B cell (primary cell): ENCODE measurements at regions not wholly inside any gene's neighbourhood (a gene's known extent, or its start where the extent isn't known, plus 50 kb on each side); places are given as distances from the start of the nearest gene placed in this dataset.

ENCODE experiments used
- ATAC-seq: fragments of 200-7000 bp; cut with Tn5 transposase; one replicate; pipeline ENCODE4 v1.10.0; 2021; ENCODE audit warnings: low read depth, mild to moderate bottlenecking, moderate number of reproducible peaks, moderate library complexity
- CTCF ChIA-PET: fragments of 350-600 bp; sonication (Branson Sonifier 250); formaldehyde crosslinking; loops from one replicate; lab custom pipeline; 2021; ENCODE audit warnings: antibody characterized with exemption, inconsistent platforms; lab: Charles Lee
- POLR2A ChIA-PET: fragments of 350-600 bp; sonication (Branson Sonifier 250); formaldehyde crosslinking; loops from one replicate; lab custom pipeline; 2021; ENCODE audit warnings: antibody characterized with exemption; lab: Charles Lee
- DNase-seq: peaks from one replicate; pipeline ENCODE4 v3.0.0; 2013
- H2AFZ ChIP-seq: 2 replicates; pipeline ENCODE4 v1.6.1; 2012; ENCODE audit warnings: mild to moderate bottlenecking, low read depth, low read length; ENCODE audit not compliant: insufficient read depth, poor library complexity, severe bottlenecking
- H3K27ac ChIP-seq, 2 donors: 1 replicate in 1 of 2; 2 replicates in 1 of 2; pipeline ENCODE4 v1.5.1; 2012 to 2013; ENCODE audit warnings: low read length in 2 of 2, mild to moderate bottlenecking in 2 of 2, moderate library complexity in 1 of 2
- H3K27me3 ChIP-seq, 4 experiments: fragments of 200-600 bp in 1 of 4; sonication (generic) in 1 of 4; replicated peaks in 1 of 4; 1 replicate in 2 of 4; 2 replicates in 2 of 4; pipeline versions ENCODE4 v1.6.1 to v1.7.0; 2013 to 2016; ENCODE audit warnings: low read length in 3 of 4, mild to moderate bottlenecking in 2 of 4, mixed read lengths in 1 of 4, moderate library complexity in 1 of 4; ENCODE audit not compliant: insufficient read depth in 4 of 4, control insufficient read depth in 3 of 4; ENCODE audit errors: control extremely low read depth in 1 of 4
- H3K36me3 ChIP-seq, 2 experiments: replicated peaks in 1 of 2; 1 replicate in 1 of 2; 2 replicates in 1 of 2; pipeline versions ENCODE4 v1.6.1 to v1.7.1; 2013; ENCODE audit warnings: low read length in 1 of 2; ENCODE audit not compliant: insufficient read depth in 2 of 2, control insufficient read depth in 1 of 2; ENCODE audit errors: control extremely low read depth in 1 of 2, extremely low read depth in 1 of 2
- H3K4me1 ChIP-seq, 2 donors: fragments of 200-600 bp in 1 of 2; sonication (generic) in 1 of 2; 1 replicate in 1 of 2; 2 replicates in 1 of 2; pipeline versions ENCODE4 v1.5.1 to v1.6.1; 2013 to 2017; ENCODE audit warnings: low read length in 2 of 2; ENCODE audit not compliant: control insufficient read depth in 2 of 2, insufficient read depth in 2 of 2
- H3K4me2 ChIP-seq: replicated peaks from 2 replicates; pipeline ENCODE3; 2012; ENCODE audit warnings: mild to moderate bottlenecking, low read depth, low read length; ENCODE audit not compliant: poor library complexity, severe bottlenecking
- H3K4me3 ChIP-seq, 5 experiments: fragments of 200-600 bp in 1 of 5; sonication (generic) in 1 of 5; 1 replicate in 3 of 5; 2 replicates in 2 of 5; pipeline versions ENCODE4 v1.5.1 to v1.7.0; 2011 to 2016; ENCODE audit warnings: low read length in 4 of 5, mild to moderate bottlenecking in 4 of 5, low read depth in 2 of 5, control low read depth in 1 of 5, moderate library complexity in 1 of 5; ENCODE audit not compliant: insufficient read depth in 1 of 5; ENCODE audit errors: control extremely low read depth in 1 of 5, extremely low read depth in 1 of 5
- H3K79me2 ChIP-seq: fragments of 200-600 bp; sonication (generic); one replicate; pipeline ENCODE4 v1.6.0; 2016; ENCODE audit warnings: low read length; ENCODE audit not compliant: control insufficient read depth, insufficient read depth
- H3K9ac ChIP-seq: fragments of 200-600 bp; sonication (generic); 2 replicates; pipeline ENCODE4 v1.6.1; 2017; ENCODE audit warnings: mild to moderate bottlenecking, low read length, moderate library complexity
- H3K9me3 ChIP-seq, 3 donors: one replicate each; pipeline versions ENCODE4 v1.6.1 to v1.7.1; 2013; ENCODE audit warnings: low read length in 2 of 3; ENCODE audit not compliant: control insufficient read depth in 2 of 3, insufficient read depth in 1 of 3; ENCODE audit errors: control extremely low read depth in 1 of 3
- H4K20me1 ChIP-seq: 2 replicates; pipeline ENCODE4 v1.6.0; 2012; ENCODE audit warnings: mild to moderate bottlenecking, low read length; ENCODE audit not compliant: insufficient read depth, control insufficient read depth, poor library complexity, severe bottlenecking
- H3K27ac Mint-ChIP-seq: one replicate; pipeline ENCODE4 v1.8.0; 2021; ENCODE audit warnings: mixed read lengths
- H3K27me3 Mint-ChIP-seq: one replicate; pipeline ENCODE4 v1.8.0; 2021; ENCODE audit warnings: mixed read lengths
- H3K4me1 Mint-ChIP-seq: one replicate; pipeline ENCODE4 v1.8.0; 2021; ENCODE audit warnings: mixed read lengths
- H3K4me3 Mint-ChIP-seq: one replicate; pipeline ENCODE4 v1.8.0; 2021; ENCODE audit warnings: mixed read lengths
- H3K9me3 Mint-ChIP-seq: one replicate; pipeline ENCODE4 v1.8.0; 2022; ENCODE audit warnings: mixed read lengths; ENCODE audit not compliant: insufficient read depth
- EZH2 ChIP-seq: IDR thresholded peaks from 2 replicates; pipeline ENCODE4 v1.6.1; 2012; ENCODE audit warnings: borderline replicate concordance, low read depth, mild to moderate bottlenecking, moderate library complexity, low read length; ENCODE audit not compliant: insufficient read depth, poor library complexity, severe bottlenecking
- WGBS: methylation state at CpG from one replicate; pipeline ENCODE4 v1.1.5; 2013; ENCODE audit warnings: missing lambda C conversion rate; ENCODE audit not compliant: insufficient coverage; 5-methylcytosine and 5-hydroxymethylcytosine counted together
- intact Hi-C: fragments of 100-400 bp; cut with micrococcal nuclease; formaldehyde crosslinking; loops from one replicate; pipeline ENCODE4 v1.10.0; 2022
- TF ChIP-seq, protein P1 (sequence below): fragments of 200-600 bp; IDR thresholded peaks from one replicate; pipeline ENCODE4 v1.8.0; 2022; ENCODE audit warnings: antibody characterized with exemption, mild to moderate bottlenecking

GRCh38 chr2:118687698-118688097, 159.8 kb downstream of the EN1 start:
- Histone ChIP-seq H2AFZ (no peak overlapping the region), H3K36me3 (no peaks in the 10 kb centered on the region), H3K4me1 (no peaks in the 10 kb centered on the region), H3K4me3 (no peak overlapping the region), H3K27me3 (no peaks in the 10 kb centered on the region), H3K27ac (no peak overlapping the region), H3K9ac (no peak overlapping the region), H4K20me1 (no peaks in the 10 kb centered on the region), H3K4me2 (no peak overlapping the region), H3K79me2 (no peaks in the 10 kb centered on the region), H3K9me3 (peaks cover 0 to 9% (median 0%) of the 10 kb centered on the region in 3 donors)
- ChIA-PET CTCF (no interaction called here), POLR2A (no interaction called here)
- Mint-ChIP-seq H3K4me3 (no peak overlapping the region), H3K27ac (no peak overlapping the region), H3K27me3 (no peaks in the 10 kb centered on the region), H3K4me1 (no peaks in the 10 kb centered on the region), H3K9me3 (no peaks in the 10 kb centered on the region)
- DNase-seq: no peak
- TF ChIP-seq EZH2: no peak
- TF ChIP-seq, protein P1, sequence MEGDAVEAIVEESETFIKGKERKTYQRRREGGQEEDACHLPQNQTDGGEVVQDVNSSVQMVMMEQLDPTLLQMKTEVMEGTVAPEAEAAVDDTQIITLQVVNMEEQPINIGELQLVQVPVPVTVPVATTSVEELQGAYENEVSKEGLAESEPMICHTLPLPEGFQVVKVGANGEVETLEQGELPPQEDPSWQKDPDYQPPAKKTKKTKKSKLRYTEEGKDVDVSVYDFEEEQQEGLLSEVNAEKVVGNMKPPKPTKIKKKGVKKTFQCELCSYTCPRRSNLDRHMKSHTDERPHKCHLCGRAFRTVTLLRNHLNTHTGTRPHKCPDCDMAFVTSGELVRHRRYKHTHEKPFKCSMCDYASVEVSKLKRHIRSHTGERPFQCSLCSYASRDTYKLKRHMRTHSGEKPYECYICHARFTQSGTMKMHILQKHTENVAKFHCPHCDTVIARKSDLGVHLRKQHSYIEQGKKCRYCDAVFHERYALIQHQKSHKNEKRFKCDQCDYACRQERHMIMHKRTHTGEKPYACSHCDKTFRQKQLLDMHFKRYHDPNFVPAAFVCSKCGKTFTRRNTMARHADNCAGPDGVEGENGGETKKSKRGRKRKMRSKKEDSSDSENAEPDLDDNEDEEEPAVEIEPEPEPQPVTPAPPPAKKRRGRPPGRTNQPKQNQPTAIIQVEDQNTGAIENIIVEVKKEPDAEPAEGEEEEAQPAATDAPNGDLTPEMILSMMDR: no peak
- intact Hi-C loops: no loop called here
- 83% methylated on average over 2 of the region's 2 CpGs for WGBS
- ATAC-seq: no peak

- Histone ChIP-seq H3K36me3 (no peaks in the 10 kb centered on the region), H3K4me2 (no peak overlapping the region), H3K4me3 (no peak overlapping the region), H2AFZ (no peak overlapping the region), H3K79me2 (no peaks in the 10 kb centered on the region), H3K27me3 (no peaks in the 10 kb centered on the region), H3K4me1 (no peaks in the 10 kb centered on the region), H3K27ac (no peak overlapping the region), H4K20me1 (no peaks in the 10 kb centered on the region), H3K9ac (no peak overlapping the region), H3K9me3 (peaks cover 0 to 9% (median 0%) of the 10 kb centered on the region in 3 donors)
- Mint-ChIP-seq H3K9me3 (no peaks in the 10 kb centered on the region), H3K27ac (no peak overlapping the region), H3K4me1 (no peaks in the 10 kb centered on the region), H3K4me3 (no peak overlapping the region), H3K27me3 (no peaks in the 10 kb centered on the region)
- ChIA-PET CTCF (no interaction called here), POLR2A (no interaction called here)
- DNase-seq: no peak
- intact Hi-C loops: no loop called here
- WGBS: 72% methylated on average over 3 of the region's 3 CpGs
- TF ChIP-seq EZH2: no peak
- TF ChIP-seq, protein P1: no peak
- no peak for ATAC-seq
Measured at GRCh38 chr2:118687192-118687591, 160.3 kb downstream of the EN1 start.
